Cardiac muscle cell (in vitro differentiated cells and primary cell): ENCODE measurements at regions not wholly inside any gene's neighbourhood (a gene's known extent, or its start where the extent isn't known, plus 50 kb on each side); places are given as distances from the start of the nearest gene placed in this dataset.
A peak's percentile ranks its signal among the peaks of the same experiment; 100 is the strongest.

ENCODE experiments used
- DNase-seq, 2 donors: peaks; one replicate each; pipeline versions ENCODE4 v3.0.0 to v3.0.0-alpha.2; 2010 to 2017; ENCODE audit warnings: low read depth in 1 of 2, low spot score in 1 of 2
- H3K27ac ChIP-seq: fragments of 200-600 bp; sonication (generic); 2 replicates; pipeline ENCODE4 v1.5.1; 2016
- H3K27me3 ChIP-seq: fragments of 200-600 bp; sonication (generic); 2 replicates; pipeline ENCODE4 v1.6.0; 2016; ENCODE audit warnings: control low read depth
- H3K36me3 ChIP-seq: fragments of 200-600 bp; sonication (generic); 2 replicates; pipeline ENCODE4 v1.5.1; 2016; ENCODE audit warnings: control low read depth
- H3K4me1 ChIP-seq: fragments of 200-600 bp; sonication (generic); 2 replicates; pipeline ENCODE4 v1.8.1; 2017; ENCODE audit warnings: low read depth, mild to moderate bottlenecking, mixed run types
- H3K4me3 ChIP-seq: fragments of 200-600 bp; sonication (generic); 2 replicates; pipeline ENCODE4 v1.5.1; 2016; ENCODE audit warnings: mild to moderate bottlenecking
- H3K9me3 ChIP-seq: fragments of 200-600 bp; sonication (generic); 2 replicates; pipeline ENCODE4 v1.5.1; 2017; ENCODE audit warnings: low read depth, mild to moderate bottlenecking, control low read depth
- TF ChIP-seq, protein P1 (sequence below): IDR thresholded peaks from 2 replicates; pipeline ENCODE4 v1.5.1; 2012; ENCODE audit warnings: low read depth, mild to moderate bottlenecking, low read length

DNA sequence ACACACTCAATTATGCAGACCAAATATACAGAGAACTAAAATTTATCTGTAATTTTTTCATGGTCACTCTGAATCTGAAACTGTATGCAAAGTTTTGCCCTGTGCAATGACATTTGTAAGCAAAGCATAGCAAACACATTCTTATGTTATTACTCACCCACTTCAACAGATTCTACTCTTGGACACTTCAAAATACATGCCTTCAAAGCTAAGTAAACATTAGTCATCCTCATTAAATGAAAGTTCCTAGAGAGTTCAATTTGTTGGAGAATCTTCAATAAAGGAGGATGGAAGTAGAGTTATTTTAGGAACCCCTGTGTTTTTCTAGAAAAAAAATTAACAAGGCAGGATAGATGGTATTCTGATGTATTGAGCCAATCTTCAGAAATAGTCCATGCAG lies 639.7 kb upstream of the C9orf72 start:
- no peaks in the 10 kb centered on the region for H3K36me3 ChIP-seq
- H3K27me3 ChIP-seq = no peaks in the 10 kb centered on the region
- no peaks in the 10 kb centered on the region for H3K4me1 ChIP-seq
- H3K27ac ChIP-seq = no peak overlapping the region
- TF ChIP-seq, protein P1, sequence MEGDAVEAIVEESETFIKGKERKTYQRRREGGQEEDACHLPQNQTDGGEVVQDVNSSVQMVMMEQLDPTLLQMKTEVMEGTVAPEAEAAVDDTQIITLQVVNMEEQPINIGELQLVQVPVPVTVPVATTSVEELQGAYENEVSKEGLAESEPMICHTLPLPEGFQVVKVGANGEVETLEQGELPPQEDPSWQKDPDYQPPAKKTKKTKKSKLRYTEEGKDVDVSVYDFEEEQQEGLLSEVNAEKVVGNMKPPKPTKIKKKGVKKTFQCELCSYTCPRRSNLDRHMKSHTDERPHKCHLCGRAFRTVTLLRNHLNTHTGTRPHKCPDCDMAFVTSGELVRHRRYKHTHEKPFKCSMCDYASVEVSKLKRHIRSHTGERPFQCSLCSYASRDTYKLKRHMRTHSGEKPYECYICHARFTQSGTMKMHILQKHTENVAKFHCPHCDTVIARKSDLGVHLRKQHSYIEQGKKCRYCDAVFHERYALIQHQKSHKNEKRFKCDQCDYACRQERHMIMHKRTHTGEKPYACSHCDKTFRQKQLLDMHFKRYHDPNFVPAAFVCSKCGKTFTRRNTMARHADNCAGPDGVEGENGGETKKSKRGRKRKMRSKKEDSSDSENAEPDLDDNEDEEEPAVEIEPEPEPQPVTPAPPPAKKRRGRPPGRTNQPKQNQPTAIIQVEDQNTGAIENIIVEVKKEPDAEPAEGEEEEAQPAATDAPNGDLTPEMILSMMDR = no peak
- peak; percentile 12 to 56 for DNase-seq
- H3K4me3 ChIP-seq = no peak overlapping the region
- H3K9me3 ChIP-seq = no peaks in the 10 kb centered on the region

GRCh38 chr9:28215536-28216299 lies 642.4 kb upstream of the C9orf72 start:
- Histone ChIP-seq H3K4me3 (no peak overlapping the region), H3K36me3 (no peaks in the 10 kb centered on the region), H3K27ac (no peak overlapping the region), H3K4me1 (no peaks in the 10 kb centered on the region), H3K9me3 (no peaks in the 10 kb centered on the region), H3K27me3 (no peaks in the 10 kb centered on the region)
- TF ChIP-seq, protein P1 = no peak
- DNase-seq = no peak

GRCh38 chr9:28232686-28233085 lies 659.4 kb upstream of the C9orf72 start:
- Histone ChIP-seq H3K27ac (no peak overlapping the region), H3K36me3 (no peaks in the 10 kb centered on the region), H3K27me3 (no peaks in the 10 kb centered on the region), H3K9me3 (no peaks in the 10 kb centered on the region), H3K4me1 (no peaks in the 10 kb centered on the region), H3K4me3 (no peak overlapping the region)
- TF ChIP-seq, protein P1 = no peak
- DNase-seq = no peak

DNA sequence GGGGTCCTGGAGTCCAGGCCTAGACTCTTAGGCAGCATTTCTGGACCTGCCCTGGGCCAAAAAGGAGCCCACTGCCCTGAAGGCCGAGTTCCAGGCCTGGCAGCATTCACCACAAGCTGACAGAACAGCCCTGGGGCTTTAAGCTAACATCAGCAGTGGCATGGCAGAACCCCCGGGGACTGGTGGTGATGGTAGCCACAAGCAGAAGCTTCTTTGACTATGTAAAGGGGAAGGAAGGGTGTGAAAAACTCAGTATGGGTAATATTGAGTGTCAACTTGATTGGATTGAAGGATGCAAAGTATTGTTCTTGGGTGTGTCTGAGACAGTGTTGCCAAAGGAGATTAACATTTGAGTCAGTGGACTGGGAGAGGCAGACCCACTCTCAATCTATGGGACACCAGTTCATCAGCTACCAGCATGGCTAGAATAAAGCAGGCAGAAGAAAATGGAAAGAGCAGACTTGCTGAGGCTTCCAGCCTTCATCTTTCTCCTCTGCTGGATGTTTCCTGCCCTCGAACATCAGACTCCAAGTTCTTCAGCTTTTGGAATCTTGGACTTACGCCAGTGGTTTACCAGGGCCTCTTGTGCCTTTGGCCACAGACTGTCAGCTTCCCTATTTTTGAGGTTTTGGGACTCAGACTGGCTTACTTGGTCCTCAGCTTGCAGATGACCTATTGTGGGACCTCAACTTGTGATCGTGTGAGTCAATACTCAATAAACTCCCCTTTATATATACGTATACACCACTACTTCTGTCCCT lies 661.0 kb upstream of the C9orf72 start:
- no peaks in the 10 kb centered on the region for H3K9me3 ChIP-seq
- H3K27ac ChIP-seq = no peak overlapping the region
- TF ChIP-seq, protein P1 = no peak
- no peak overlapping the region for H3K4me3 ChIP-seq
- H3K36me3 ChIP-seq = no peaks in the 10 kb centered on the region
- DNase-seq = peak in 1 of 2 donors; percentile 1
- H3K4me1 ChIP-seq = no peaks in the 10 kb centered on the region
- no peaks in the 10 kb centered on the region for H3K27me3 ChIP-seq

- DNase-seq = peak in 1 of 2 donors; percentile 64
- TF ChIP-seq, protein P1 = no peak
These were observed 661.6 kb upstream of the C9orf72 start for GRCh38 chr9:28234894-28235277.

More at GRCh38 chr9:28234894-28235277, 661.6 kb upstream of the C9orf72 start:
- no peak overlapping the region for H3K27ac ChIP-seq
- H3K9me3 ChIP-seq = no peaks in the 10 kb centered on the region
- no peaks in the 10 kb centered on the region for H3K36me3 ChIP-seq
- no peak overlapping the region for H3K4me3 ChIP-seq
- H3K27me3 ChIP-seq = no peaks in the 10 kb centered on the region
- no peaks in the 10 kb centered on the region for H3K4me1 ChIP-seq
